GM11168 (cell line): ENCODE measurements at regions not wholly inside any gene's neighbourhood (a gene's known extent, or its start where the extent isn't known, plus 50 kb on each side); places are given as distances from the start of the nearest gene placed in this dataset.

Source experiments
- in situ Hi-C: fragments of 300-500 bp; cut with MboI; formaldehyde crosslinking; loops from one replicate; pipeline ENCODE4 v1.12.0; 2022; ENCODE audit warnings: low sequenced_read_pairs; ENCODE audit not compliant: unreplicated experiment

GRCh38 chrX:11836284-11836683 lies 78.2 kb downstream of the MSL3 start:
- in situ Hi-C loops = no loop called here

- in situ Hi-C loops = no loop called here
Measured at GRCh38 chrX:11837437-11837836, 79.4 kb downstream of the MSL3 start.

- in situ Hi-C loops = no loop called here
Measured at GRCh38 chrX:11864171-11864570, 106.1 kb downstream of the MSL3 start.

GRCh38 chrX:11867610-11868345 lies 109.7 kb downstream of the MSL3 start:
- in situ Hi-C loops = no loop called here

- in situ Hi-C loops = no loop called here
Measured at GRCh38 chrX:11870789-11871188, 112.8 kb downstream of the MSL3 start.

- in situ Hi-C loops = no loop called here
Measured at GRCh38 chrX:11881485-11882170, 123.6 kb downstream of the MSL3 start.

GRCh38 chrX:11886745-11887144 lies 128.7 kb downstream of the MSL3 start:
- in situ Hi-C loops = no loop called here

GRCh38 chrX:11887175-11887574 lies 129.1 kb downstream of the MSL3 start:
- in situ Hi-C loops = no loop called here

- in situ Hi-C loops = no loop called here
Measured at GRCh38 chrX:11888421-11888820, 130.4 kb downstream of the MSL3 start.

- in situ Hi-C loops = no loop called here
Measured at GRCh38 chrX:11889791-11890190, 131.8 kb downstream of the MSL3 start.

GRCh38 chrX:11890836-11891514 lies 132.9 kb downstream of the MSL3 start:
- in situ Hi-C loops = no loop called here

- in situ Hi-C loops = no loop called here
Measured at GRCh38 chrX:11893933-11894710, 136.1 kb downstream of the MSL3 start.

- in situ Hi-C loops = no loop called here
Measured at GRCh38 chrX:11899091-11899490, 141.1 kb downstream of the MSL3 start.

- in situ Hi-C loops = loop anchor here (5.0 to 25.0 kb wide), 2 partner anchors 124 to 369 kb away; no protein-coding TSS in a partner anchor
Measured at GRCh38 chrX:11905933-11906332, 147.9 kb downstream of the MSL3 start.

GRCh38 chrX:11908371-11908770 lies 150.3 kb downstream of the MSL3 start:
- in situ Hi-C loops = loop anchor here (5.0 to 25.0 kb wide), 2 partner anchors 126 to 371 kb away; no protein-coding TSS in a partner anchor

GRCh38 chrX:11913001-11913400 lies 155.0 kb downstream of the MSL3 start:
- in situ Hi-C loops = loop anchor here (25.0 kb wide), 1 partner anchor 376 kb away; no protein-coding TSS in a partner anchor

GRCh38 chrX:11929476-11929875 lies 171.4 kb downstream of the MSL3 start:
- in situ Hi-C loops = no loop called here

GRCh38 chrX:11932423-11932822 lies 174.4 kb downstream of the MSL3 start:
- in situ Hi-C loops = no loop called here

- in situ Hi-C loops = no loop called here
Measured at GRCh38 chrX:11934089-11934488, 176.1 kb downstream of the MSL3 start.

- in situ Hi-C loops = no loop called here
Measured at GRCh38 chrX:11941571-11941970, 183.5 kb downstream of the MSL3 start.
